Uterus (tissue), 3 donors: ENCODE measurements at regions not wholly inside any gene's neighbourhood (a gene's known extent, or its start where the extent isn't known, plus 50 kb on each side); places are given as distances from the start of the nearest gene placed in this dataset.

ENCODE experiments used
- DNase-seq, 2 donors: peaks; one replicate each; pipeline ENCODE4 v3.0.0-alpha.2; 2019 to 2020
- H3K27ac ChIP-seq, 2 donors: fragments of 200-600 bp; sonication (generic); 1 replicate in 1 of 2; 2 replicates in 1 of 2; pipeline ENCODE4 v1.5.1; 2016 to 2018
- H3K27me3 ChIP-seq, 2 donors: fragments of 200-600 bp; sonication (generic); one replicate each; pipeline ENCODE4 v1.5.1; 2018 to 2019; ENCODE audit warnings: control low read depth in 1 of 2
- H3K36me3 ChIP-seq, 2 donors: fragments of 200-600 bp; sonication (generic); one replicate each; pipeline ENCODE4 v1.5.1; 2019; ENCODE audit warnings: control low read depth in 1 of 2
- H3K4me1 ChIP-seq, 2 donors: fragments of 200-600 bp; sonication (generic); one replicate each; pipeline ENCODE4 v1.5.1; 2018 to 2019; ENCODE audit warnings: control low read depth in 1 of 2
- H3K4me3 ChIP-seq, 2 donors: fragments of 200-600 bp; sonication (generic); 1 replicate in 1 of 2; 2 replicates in 1 of 2; pipeline ENCODE4 v1.5.1; 2018 to 2019; ENCODE audit warnings: mild to moderate bottlenecking in 1 of 2
- H3K9me3 ChIP-seq, 2 donors: fragments of 200-600 bp; sonication (generic); one replicate each; pipeline ENCODE4 v1.5.1; 2019; ENCODE audit warnings: control low read depth in 1 of 2
- CTCF ChIP-seq, 4 experiments: fragments of 200-600 bp in 2 of 4; fragments of 450-650 bp in 2 of 4; sonication (generic) in 2 of 4; IDR thresholded peaks; one replicate each; pipeline ENCODE4 v1.5.1; 2016 to 2019; ENCODE audit warnings: antibody characterized with exemption in 4 of 4, mild to moderate bottlenecking in 2 of 4, moderate library complexity in 1 of 4
- POLR2A ChIP-seq, 2 donors: fragments of 450-650 bp; IDR thresholded peaks; one replicate each; pipeline ENCODE4 v1.6.1; 2016; ENCODE audit warnings: antibody characterized with exemption in 2 of 2, mild to moderate bottlenecking in 1 of 2, moderate library complexity in 1 of 2
- intact Hi-C: fragments of 100-400 bp; cut with DNase I; formaldehyde crosslinking; loops from one replicate; pipeline ENCODE4 v1.15.1; 2023; ENCODE audit warnings: low total_unique reads
- donor health status: DM: yes; HTN: yes; CAD: no.

- intact Hi-C loops, result no loop called here
- TF ChIP-seq POLR2A (IDR thresholded peaks at IDR 0.05) (no peak), CTCF (IDR thresholded peaks at IDR 0.05) (no peak)
- H3K4me3 ChIP-seq, result no peak overlapping the region
- no peaks in the 10 kb centered on the region for H3K36me3 ChIP-seq
- no peaks in the 10 kb centered on the region for H3K9me3 ChIP-seq
- H3K27ac ChIP-seq, result no peak overlapping the region
- H3K27me3 ChIP-seq, result no peaks in the 10 kb centered on the region
- no peaks in the 10 kb centered on the region for H3K4me1 ChIP-seq
- DNase-seq, result no peak
These were observed 418.6 kb downstream of the SLC16A7 start for GRCh38 chr12:60014436-60014835.

- no peak for DNase-seq
- no peaks in the 10 kb centered on the region for H3K9me3 ChIP-seq
- no peaks in the 10 kb centered on the region for H3K36me3 ChIP-seq
- no peaks in the 10 kb centered on the region for H3K27me3 ChIP-seq
- no peak overlapping the region for H3K27ac ChIP-seq
- H3K4me3 ChIP-seq, result no peak overlapping the region
- no peaks in the 10 kb centered on the region for H3K4me1 ChIP-seq
- TF ChIP-seq POLR2A (IDR thresholded peaks at IDR 0.05) (no peak), CTCF (IDR thresholded peaks at IDR 0.05) (no peak)
- intact Hi-C loops, result no loop called here
These were observed 424.2 kb downstream of the SLC16A7 start for GRCh38 chr12:60020068-60020467.

- Histone ChIP-seq H3K27ac (no peak overlapping the region), H3K4me1 (no peaks in the 10 kb centered on the region), H3K9me3 (no peaks in the 10 kb centered on the region), H3K36me3 (no peaks in the 10 kb centered on the region), H3K4me3 (no peak overlapping the region), H3K27me3 (no peaks in the 10 kb centered on the region)
- no peak for TF ChIP-seq CTCF (IDR thresholded peaks at IDR 0.05)
- no peak for TF ChIP-seq POLR2A (IDR thresholded peaks at IDR 0.05)
- intact Hi-C loops, result no loop called here
- DNase-seq, result no peak
These were observed 425.4 kb downstream of the SLC16A7 start for GRCh38 chr12:60021235-60021634.

- H3K27me3 ChIP-seq, result no peaks in the 10 kb centered on the region
- no peaks in the 10 kb centered on the region for H3K4me1 ChIP-seq
- H3K9me3 ChIP-seq, result no peaks in the 10 kb centered on the region
- H3K4me3 ChIP-seq, result no peak overlapping the region
- H3K36me3 ChIP-seq, result no peaks in the 10 kb centered on the region
- TF ChIP-seq CTCF (IDR thresholded peaks at IDR 0.05) (no peak), POLR2A (IDR thresholded peaks at IDR 0.05) (no peak)
- DNase-seq, result no peak
- intact Hi-C loops, result no loop called here
- no peak overlapping the region for H3K27ac ChIP-seq
These were observed 431.4 kb downstream of the SLC16A7 start for GRCh38 chr12:60027266-60027665.

GRCh38 chr12:60034147-60034546 lies 438.3 kb downstream of the SLC16A7 start:
- DNase-seq, result no peak
- no peak for TF ChIP-seq POLR2A (IDR thresholded peaks at IDR 0.05)
- TF ChIP-seq CTCF (IDR thresholded peaks at IDR 0.05), result no peak
- H3K4me1 ChIP-seq, result no peaks in the 10 kb centered on the region

More at GRCh38 chr12:60034147-60034546, 438.3 kb downstream of the SLC16A7 start:
- H3K27me3 ChIP-seq, result no peaks in the 10 kb centered on the region
- no peaks in the 10 kb centered on the region for H3K9me3 ChIP-seq
- H3K36me3 ChIP-seq, result no peaks in the 10 kb centered on the region
- no peak overlapping the region for H3K27ac ChIP-seq
- no peak overlapping the region for H3K4me3 ChIP-seq
- intact Hi-C loops, result no loop called here
